GM12891 (cell line): ENCODE measurements at regions not wholly inside any gene's neighbourhood (a gene's known extent, or its start where the extent isn't known, plus 50 kb on each side); places are given as distances from the start of the nearest gene placed in this dataset.

Experiments
- PAX5 ChIP-seq: IDR thresholded peaks from 2 replicates; pipeline ENCODE4 v1.6.1; 2011; ENCODE audit warnings: low read length, moderate library complexity, mild to moderate bottlenecking; ENCODE audit not compliant: insufficient read depth, severe bottlenecking
- POLR2A ChIP-seq: IDR thresholded peaks from 2 replicates; pipeline ENCODE4 v1.6.1; 2011; ENCODE audit warnings: low read depth, low read length, control low read depth
- POLR2AphosphoS5 ChIP-seq: IDR thresholded peaks from 2 replicates; pipeline ENCODE4 v1.6.1; 2011; ENCODE audit warnings: low read depth, low read length, control low read depth

GRCh38 chr11:115872416-115872815, 368.2 kb upstream of the CADM1 start:
- TF ChIP-seq POLR2A = no peak
- TF ChIP-seq POLR2AphosphoS5 = no peak
- no peak for TF ChIP-seq PAX5
